CD4-positive, alpha-beta T cell treated with Interleukin-15 for 4 hours (primary cell): ENCODE measurements at regions not wholly inside any gene's neighbourhood (a gene's known extent, or its start where the extent isn't known, plus 50 kb on each side); places are given as distances from the start of the nearest gene placed in this dataset.

ENCODE experiments used
- DNase-seq: peaks from one replicate; pipeline ENCODE4 v3.0.0-alpha.2; 2020; ENCODE audit warnings: low spot score

DNA sequence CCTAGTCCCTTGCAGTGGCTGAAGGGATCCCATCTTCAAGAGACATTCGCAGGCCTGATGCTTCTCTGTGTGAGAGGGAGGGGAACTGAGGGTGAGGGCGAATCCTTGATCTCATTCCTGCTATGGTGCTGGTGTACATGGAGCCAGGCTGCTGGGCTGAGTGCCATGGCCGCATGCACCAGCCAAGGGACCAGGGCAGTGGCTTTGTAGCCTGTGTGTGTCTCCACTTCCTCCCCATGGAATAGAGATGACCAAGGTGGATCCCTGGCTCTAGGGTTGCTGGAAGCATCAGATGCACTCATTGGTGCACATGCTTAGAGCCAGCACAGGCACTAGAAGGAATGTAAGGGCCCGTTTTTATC is 195.0 kb downstream of the FOXL1 start:
- DNase-seq = no peak

DNA sequence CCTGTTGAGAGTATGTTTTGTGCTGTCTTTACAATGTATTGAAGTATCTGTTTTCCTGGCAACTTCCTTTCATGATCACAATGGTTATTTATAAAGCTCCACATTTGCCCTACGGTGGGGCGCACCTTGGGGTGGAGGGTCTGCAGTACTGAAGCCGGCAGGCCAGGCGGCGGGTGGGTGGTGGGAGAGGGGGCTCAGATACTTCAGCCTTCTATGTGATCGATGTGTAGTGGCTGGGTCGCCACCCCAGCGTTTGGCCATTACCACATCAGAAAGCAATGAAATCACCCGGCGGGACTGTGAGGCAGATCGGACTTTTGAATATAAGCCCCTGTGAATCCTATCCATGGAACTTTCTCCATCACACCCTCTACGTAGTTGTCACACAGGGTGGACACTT is 196.6 kb downstream of the FOXL1 start:
- no peak for DNase-seq

DNA sequence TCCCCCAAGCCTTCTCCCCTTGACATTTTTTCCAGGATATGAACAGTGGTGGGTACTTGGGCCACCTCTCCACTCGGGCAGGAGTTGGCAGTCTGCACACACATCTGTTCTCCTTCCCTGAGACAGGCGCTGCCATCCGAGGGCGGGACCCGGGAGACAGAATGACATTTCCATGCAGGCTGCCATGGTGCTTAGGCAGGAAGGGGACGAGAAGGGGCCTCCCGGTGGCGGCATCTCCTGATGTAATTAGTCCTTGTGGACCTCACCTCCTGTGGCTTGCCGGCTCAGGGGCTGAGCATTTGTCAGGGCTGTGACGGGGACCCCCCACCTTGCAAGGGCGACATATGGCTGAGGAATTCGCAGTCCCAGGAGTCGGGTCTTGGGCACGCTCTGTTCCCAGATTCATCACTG is 197.2 kb downstream of the FOXL1 start:
- no peak for DNase-seq

DNA sequence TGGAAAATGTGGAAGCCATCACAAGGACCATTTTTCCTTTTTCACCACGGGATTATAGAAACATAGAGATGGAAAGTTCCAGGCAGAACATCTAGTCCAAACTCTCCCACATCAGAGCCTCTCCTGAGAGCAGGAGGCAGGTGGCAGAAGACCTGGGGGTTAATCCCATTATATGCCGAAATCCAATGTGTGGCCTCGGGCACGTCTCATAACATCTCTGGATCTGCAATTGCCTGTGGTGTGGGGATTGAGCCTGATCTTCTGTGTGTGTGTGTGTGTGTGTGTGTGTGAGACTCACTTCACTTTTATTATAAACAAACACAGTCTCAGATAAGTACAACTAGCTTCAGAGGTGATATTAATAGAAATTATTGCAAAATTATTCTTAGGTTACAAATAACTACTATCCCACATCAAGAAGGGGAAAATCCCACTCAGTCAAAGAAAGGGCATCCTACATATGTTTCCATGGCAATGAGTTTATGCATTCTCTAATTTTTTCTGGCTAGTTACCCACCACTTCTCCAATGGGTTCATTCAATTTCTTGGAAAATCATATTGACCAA is 199.1 kb downstream of the FOXL1 start:
- no peak for DNase-seq

DNA sequence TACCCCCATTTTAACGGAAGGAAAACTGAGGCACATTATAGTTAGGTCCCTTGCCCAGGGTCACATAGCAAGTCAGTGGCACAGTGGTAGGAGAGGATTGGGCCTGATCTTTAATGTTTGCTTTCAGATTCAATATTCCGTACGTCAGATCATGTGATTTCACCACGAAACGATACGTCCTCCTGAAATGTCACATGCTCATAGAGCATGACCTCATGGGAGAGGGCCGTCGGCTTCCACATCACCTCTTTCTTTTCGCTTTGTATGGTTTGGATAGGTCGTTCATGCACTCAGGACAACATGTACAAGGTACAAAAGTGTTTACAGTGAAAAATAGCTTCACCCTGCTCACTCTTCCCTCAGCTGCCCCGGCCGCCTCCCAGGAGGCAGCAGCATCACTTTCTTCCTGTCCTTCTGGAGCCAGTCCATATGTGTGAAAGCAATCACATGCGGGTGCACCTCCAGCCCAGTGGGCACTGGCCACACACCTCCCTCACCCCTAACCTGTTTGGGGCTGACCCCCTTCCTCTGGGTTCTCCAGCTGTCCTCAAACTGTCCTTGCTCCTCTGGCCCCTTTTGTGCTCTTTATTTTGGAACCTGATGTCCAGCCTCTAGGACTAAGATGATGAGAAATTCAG is 199.9 kb downstream of the FOXL1 start:
- DNase-seq = no peak

DNA sequence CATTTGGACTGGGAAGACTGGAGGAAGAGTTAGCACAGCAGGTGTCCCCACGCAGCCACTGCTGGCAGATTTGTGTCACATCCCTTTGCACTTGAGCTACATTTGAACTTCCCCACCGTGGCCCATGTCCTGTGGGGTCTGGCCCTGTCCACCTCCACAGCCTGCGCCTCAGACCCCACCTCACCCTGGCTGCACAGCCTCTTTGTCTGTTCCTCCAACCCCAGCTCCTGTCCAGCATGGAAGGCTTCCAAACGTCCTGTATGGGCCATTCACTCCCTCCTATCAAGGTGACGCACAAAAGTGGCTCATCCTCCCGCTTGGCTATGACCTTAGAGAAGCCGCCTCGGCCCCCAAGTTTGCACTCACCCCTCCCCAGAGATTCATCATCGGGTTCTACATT is 200.6 kb downstream of the FOXL1 start:
- no peak for DNase-seq

DNA sequence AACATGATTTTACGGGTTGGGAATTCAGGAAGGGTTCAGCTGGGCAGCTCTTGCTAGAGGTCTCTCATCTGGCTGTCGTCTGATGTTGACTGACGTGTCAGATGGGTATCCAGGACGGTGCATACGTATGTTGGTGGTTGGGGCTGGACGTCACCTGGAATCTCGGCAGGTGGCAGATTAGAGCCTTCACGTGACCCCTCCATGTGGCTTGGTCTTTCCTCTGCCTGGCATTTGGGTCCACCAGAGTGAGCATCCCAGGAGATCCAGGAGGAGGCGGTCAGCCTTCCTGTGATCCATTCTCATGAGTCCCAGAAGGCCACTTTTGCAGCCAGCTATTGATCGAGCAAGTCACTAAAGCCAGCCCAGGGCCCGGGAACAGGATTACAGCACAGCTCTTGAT is 202.7 kb downstream of the FOXL1 start:
- no peak for DNase-seq

DNA sequence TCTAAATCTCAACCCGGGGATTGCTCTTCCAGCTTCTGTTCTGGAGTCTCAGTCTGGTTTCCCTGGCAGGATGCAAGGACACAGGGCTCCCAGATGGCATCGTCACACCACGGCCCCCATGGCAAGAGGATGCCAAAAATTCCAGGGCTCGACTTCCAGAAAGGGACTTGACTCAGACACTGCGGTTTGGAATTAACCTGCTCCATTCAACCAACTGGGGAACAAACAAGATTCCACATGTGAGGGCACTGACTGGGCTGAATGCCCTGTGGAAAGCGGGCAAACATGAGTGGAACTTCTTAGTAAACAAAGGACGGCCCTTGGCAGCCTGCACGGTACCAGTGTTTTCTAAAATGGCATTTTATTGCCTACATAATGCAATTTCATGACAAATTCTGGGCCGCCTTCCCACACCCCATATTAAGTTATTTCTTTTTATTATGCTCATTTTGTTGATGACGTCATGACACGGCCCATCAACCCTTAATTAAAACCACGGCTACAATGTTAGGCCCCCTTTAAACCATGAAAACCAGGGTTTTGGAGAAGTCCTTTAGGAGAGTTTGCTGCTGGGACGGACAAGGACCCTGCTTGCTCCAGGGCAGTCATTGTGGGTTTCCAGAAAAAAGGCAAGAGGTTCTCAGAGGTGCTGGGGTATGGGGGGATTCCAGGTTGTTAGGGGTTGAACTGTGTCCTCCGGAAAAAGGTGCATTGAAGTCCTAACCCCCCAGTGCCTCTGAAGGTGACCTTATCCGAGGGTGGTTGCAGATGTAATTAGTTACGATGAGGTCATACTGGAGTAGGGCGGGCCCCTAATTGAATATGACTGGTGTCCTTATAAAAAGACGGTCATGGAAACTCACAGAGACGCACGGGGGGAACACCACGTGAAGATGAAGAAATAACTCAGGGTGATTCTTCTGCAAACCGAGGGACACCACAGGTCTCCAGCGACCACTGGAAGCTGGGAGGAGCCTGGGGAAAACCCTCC is 205.6 kb downstream of the FOXL1 start:
- no peak for DNase-seq

DNA sequence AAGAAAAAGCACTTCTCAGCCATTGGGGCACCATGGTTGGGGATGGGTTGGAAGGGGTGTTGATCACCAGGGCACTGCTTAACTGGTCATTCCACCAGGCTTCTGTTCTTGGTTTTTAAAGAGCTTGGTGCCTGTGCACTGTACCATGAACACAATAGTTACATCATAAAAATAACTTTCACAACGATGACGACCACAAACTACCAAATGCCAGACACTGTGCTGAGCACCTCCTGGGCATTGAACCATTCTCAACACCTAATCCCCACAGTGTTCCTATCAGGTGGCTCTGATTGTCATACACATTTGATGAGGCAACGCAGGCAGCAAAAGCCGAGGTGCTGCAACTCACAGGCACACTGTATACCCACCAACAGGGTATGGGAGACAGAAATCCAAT is 208.0 kb downstream of the FOXL1 start:
- no peak for DNase-seq

DNA sequence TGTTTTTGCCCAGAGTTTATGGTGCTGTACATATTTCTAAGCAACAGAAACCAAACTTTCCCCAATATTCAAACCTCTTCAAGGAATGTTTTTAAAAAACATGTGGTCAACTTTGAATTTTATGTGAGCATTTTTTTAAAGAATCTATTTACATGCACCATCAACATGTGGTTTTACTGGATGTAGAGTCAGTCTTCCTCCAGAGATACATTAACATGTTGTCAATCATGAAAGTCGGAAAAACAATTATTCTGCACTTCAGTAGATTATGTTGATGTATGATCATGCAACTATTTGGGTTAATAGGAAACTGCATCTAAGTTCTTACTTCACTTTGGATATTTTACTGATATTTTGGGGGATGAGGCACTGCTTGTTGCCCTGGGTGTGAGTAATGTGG is 208.6 kb downstream of the FOXL1 start:
- DNase-seq = no peak

DNA sequence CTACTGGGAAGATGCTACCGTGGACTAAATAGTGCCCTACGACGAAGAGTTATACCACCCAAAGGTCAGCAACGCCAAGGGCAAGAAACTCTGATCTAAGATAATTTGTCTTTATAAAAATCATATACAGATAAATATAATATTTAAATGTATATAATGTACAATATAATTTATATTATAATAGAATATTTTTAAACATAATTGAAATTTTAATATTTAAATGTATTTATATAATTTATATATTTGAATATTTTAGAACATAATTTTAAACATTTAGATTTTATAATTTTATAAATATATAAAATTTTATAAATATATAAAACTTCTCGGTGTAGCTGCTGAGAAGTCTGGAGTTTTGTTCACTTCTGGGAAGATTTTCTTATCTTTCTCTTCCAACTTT is 209.2 kb downstream of the FOXL1 start:
- DNase-seq = no peak

DNA sequence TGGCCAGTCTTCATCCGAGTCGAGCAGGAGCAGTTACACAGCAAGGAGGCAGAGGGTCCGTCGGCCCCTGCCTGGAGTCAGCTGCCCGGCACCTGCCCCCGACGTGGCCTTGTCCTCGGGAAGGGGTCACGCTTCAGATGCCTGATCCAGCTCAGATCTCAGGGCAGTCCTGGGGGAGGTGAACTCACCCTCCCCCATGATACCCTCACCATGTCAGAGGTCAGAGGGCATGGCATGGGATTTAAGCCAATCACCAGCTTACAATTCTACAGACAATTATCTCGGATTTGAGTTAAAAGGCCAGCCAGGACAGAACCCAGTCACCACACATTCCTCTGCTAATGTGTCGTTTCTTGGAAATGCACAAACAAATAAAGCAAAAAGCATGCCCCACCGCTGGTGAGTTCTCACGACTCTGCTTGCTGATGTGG is 211.3 kb downstream of the FOXL1 start:
- DNase-seq = no peak

DNA sequence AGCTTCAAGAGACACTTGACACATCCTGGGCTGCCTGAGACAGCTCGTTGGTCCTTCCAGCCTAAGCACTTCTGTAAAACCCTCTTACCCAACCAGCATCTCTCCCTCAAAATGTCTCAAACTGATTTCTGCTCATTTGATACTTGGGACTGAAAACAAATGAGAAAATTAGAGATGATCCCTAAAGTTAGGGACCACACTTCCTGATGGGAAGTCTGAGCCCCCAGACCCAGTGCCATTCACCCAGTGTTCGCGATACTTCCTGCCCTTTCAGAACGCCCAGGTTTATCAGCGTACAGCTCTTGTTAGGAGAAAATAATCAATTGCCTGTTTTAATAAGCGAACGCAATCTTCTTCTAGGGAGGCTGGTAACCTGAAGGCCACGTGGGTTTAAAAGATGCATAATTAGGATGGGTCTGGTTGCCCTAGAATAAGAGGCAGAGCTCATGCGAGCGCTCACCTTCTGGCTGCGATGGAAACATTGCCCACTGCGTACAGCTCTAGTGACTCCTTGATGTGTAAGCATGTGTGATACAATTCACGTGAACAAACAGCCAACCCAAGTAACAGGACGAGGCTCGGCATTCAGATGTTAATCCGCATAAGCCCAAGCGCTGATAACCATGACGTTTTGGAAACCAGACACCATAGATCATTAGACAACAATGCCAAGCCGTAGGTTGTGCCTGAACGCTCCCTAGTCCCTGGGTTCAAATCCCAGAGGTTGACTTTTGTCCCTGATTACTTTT is 213.1 kb downstream of the FOXL1 start:
- DNase-seq = no peak

DNA sequence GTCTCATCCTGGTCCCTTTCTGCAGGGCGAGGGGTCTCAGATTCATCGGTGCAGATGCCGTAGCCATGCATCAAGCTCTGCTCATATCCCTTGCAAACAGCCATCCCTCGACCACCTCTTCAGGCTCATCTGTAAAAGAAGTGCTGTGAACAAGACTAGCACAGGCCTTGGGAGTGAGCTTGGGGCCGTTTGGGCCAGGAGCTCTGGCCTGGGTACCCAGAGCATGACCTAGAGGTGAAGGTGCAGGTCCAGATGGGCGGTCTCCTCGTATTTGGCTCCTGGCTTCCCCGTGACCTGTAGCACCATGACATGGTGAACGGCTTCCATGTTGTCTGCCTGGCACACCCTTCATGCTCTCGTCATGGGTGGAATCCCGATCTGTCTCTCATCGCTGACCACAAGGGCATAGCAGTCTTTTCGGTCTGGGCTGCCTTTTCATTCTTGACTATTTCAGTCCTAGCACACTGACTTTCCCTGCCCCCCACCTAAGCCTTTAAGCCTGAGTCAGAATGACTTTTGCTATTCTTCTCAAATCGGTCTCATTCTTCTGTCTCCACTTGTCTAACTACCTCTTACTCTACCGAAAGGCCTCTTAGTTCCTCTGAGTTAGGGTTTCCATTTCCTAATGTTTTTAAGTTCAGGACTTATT is 216.0 kb downstream of the FOXL1 start:
- DNase-seq = no peak

DNA sequence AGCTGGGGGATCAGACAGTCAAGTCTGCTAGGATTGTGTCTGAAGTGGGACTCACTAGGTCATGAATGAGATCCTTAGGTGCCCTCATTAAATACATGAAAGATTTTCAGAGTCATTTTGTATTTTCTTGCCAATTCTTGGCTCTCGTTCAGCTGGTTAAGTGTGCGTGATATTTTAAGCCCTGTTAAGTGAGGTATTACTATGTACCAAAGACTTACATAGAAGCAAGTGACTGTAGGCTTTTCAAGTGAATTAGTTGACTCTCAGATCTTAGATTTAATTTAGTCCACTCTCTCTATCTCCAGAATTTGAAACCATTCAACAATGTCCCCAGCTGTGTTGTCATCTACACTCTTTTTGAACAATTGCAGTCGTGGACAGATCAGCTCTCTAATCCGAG is 219.4 kb downstream of the FOXL1 start:
- no peak for DNase-seq

DNA sequence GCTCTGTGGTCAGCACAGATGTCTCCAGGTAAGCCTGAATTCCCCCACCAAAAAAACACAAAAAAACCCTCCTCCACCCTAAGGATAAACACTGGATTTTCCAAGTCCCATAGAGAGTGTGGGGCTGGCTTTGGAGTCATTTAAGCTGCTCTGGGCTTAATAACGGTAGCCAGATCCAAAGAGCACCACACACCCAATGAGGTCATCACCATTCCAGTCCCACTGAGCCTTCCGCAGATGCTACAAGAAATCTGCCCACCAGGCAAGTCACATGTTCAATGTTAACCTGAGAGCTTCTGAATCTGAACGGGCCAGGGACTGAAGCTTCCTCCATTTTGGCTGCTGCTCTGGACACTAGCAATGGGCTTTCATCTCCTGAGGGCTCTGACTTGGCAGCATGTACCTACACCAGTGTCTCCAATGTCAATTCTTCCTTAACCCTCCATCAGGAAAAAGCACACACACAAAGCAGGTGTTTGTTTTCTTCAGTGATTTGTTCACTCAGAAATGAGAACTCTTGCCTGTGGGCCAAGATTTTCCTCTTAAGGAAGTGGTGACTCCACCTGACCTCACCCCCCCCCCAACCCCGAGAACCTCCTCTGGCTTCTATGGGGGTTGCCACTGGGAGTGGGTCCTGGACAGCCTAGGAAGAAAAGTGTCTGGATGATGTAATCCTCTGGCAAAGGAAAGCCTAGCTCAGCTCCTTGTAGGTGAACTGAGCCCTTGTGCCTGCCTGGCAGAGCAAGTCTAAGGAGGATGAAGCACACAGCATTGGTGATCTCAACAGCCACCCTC is 220.1 kb downstream of the FOXL1 start:
- no peak for DNase-seq

DNA sequence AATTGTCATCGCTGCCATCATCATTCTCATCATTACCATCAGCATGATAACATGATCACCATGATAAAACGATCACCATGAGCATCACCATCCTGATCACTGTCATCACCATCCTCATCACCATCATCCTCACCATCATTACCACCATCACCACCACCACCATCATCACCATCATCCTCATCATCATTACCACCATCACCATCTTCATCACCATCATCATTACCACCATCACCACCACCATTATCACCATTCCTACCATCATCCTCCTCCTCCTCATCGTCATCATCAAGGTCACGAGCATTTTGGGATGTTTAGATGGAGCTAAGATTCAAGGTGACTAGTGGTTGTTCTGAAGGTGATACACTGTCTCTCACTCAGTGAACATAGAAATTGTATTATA is 221.0 kb downstream of the FOXL1 start:
- DNase-seq = no peak

DNA sequence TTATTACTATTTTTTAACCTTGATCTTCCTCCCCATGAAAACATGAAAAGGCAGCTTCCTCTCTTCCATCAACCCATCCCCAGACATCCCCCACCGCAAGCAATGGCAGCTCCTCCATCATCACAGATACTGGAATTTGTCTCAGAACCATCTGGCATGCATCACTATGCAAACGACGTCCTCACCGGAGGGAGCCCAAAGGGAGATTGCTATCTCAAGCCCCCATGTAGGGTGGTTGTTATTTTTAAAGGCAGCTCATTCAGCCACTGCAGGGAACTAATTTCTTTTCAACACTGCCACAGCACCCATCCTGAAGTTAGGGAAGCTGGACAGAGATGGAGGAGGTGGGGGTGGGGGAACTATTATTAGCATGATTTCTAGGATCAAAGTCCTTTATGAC is 222.5 kb downstream of the FOXL1 start:
- no peak for DNase-seq

DNA sequence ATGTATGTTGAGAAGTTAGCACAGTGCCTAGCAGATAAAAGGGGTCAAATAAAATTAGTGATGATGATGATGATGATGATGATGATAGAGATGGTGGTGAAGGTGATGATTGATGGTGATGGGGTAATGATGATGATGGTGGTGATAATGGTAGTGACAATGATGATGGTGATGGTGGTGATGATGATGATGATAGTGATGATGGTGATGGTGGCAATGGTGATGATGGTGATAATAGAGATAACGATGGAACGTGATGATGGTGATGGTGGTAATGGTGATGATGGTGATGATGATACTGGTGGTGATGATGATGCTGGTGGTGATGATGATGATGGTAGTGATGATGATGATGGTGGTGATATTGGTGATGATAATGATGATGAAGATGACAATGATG is 223.7 kb downstream of the FOXL1 start:
- no peak for DNase-seq

DNA sequence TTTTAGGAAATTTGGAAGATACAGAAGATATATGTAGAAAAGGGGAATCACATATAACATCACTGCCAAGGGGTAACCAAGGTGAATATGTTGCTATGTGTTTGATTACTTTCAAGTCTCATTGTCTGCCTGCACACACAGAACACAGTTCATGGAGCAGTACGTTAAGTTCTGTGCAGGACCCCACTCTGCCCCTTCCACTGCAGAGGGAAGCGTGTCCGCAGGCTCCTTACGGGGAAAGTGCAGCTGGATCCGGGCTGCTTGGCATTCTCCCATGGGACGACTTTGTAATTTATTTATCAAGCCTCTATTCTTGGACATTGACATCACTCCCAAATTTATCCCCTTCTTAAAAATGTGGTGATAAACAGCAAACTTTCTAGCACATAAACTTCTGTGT is 226.8 kb downstream of the FOXL1 start:
- no peak for DNase-seq

DNA sequence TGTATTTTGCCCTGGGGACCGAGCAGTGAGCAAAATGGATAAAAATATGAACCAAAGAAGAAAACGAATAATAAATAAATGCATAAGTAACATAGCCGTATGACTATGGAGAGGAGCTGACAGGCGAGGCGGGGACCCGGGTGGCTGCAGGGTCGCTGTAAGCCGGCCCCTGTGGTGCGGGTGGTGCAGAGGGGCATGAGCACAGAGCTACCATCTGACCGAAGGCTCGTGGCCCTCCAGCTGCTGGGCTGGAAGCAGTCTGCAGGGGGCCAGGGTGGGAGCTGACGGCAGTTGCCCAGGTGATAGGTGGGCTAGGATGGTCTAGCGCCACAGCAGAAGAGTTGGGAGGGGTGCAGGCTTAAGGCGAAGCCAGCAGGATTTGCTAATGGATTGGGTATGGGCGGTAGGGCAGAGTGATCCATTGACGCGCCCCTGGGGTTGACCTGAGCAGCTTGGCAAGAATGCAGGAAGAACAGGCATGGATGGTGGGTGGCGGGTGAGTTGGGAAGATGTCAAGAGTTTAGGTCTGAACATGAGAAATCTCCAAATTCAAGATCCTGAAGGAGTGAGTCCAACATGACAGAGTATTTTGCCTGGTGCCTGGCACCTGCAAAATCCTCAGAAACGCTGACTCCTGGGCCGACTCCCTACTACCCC is 228.0 kb downstream of the FOXL1 start:
- DNase-seq = no peak
